WTC11 (cell line): ENCODE measurements at regions not wholly inside any gene's neighbourhood (a gene's known extent, or its start where the extent isn't known, plus 50 kb on each side); places are given as distances from the start of the nearest gene placed in this dataset.

ENCODE experiments used
- ATF2 ChIP-seq: sonication (generic); formaldehyde crosslinking; IDR thresholded peaks from 2 replicates; pipeline ENCODE4 v1.8.1; 2022; ENCODE audit warnings: low read depth, missing genetic modification reagents, borderline replicate concordance
- CTCF ChIP-seq: fragments of 200-600 bp; IDR thresholded peaks from 2 replicates; pipeline ENCODE4 v1.8.0; 2022; ENCODE audit warnings: antibody characterized with exemption
- ZNF121 ChIP-seq: sonication (generic); formaldehyde crosslinking; IDR thresholded peaks from 2 replicates; pipeline ENCODE4 v1.8.0; 2023; ENCODE audit warnings: missing genetic modification reagents

- TF ChIP-seq ATF2 (CRISPR knock-in tag) (no peak), CTCF (no peak), ZNF121 (no peak)
Observed at GRCh38 chr12:9388379-9388778, 180.2 kb upstream of the PZP start.
